Neural cell (in vitro differentiated cells): ENCODE measurements at regions not wholly inside any gene's neighbourhood (a gene's known extent, or its start where the extent isn't known, plus 50 kb on each side); places are given as distances from the start of the nearest gene placed in this dataset.

ENCODE experiments used
- H2AFZ ChIP-seq: fragments of 200-600, 300-800 bp; sonication (generic), shearing (Covaris generic); 2 replicates; pipeline ENCODE4 v1.6.0; 2014; ENCODE audit warnings: low read depth, mild to moderate bottlenecking, antibody characterized with exemption, low read length, moderate library complexity
- H3F3A ChIP-seq: fragments of 200-600 bp; shearing (Covaris generic); 2 replicates; pipeline ENCODE4 v1.6.1; 2016; ENCODE audit warnings: mild to moderate bottlenecking, moderate library complexity, mixed read lengths, antibody characterized with exemption, low read length; ENCODE audit not compliant: insufficient read depth, poor library complexity, severe bottlenecking
- H3K27ac ChIP-seq: fragments of 200-600, 300-800 bp; sonication (generic), shearing (Covaris generic); 2 replicates; pipeline ENCODE4 v1.5.1; 2014; ENCODE audit warnings: mild to moderate bottlenecking, low read length, moderate library complexity
- H3K27me3 ChIP-seq: fragments of 300-800, 200-600 bp; sonication (generic), shearing (Covaris generic); 2 replicates; pipeline ENCODE4 v1.6.0; 2014; ENCODE audit warnings: mild to moderate bottlenecking, low read depth, low read length, moderate library complexity; ENCODE audit not compliant: insufficient read depth
- H3K36me3 ChIP-seq: fragments of 300-800, 200-600 bp; sonication (generic), shearing (Covaris generic); 2 replicates; pipeline ENCODE4 v1.5.1; 2014; ENCODE audit warnings: mild to moderate bottlenecking, antibody characterized with exemption, low read length, moderate library complexity; ENCODE audit not compliant: insufficient read depth
- H3K4me2 ChIP-seq: fragments of 300-800, 200-600 bp; sonication (generic), shearing (Covaris generic); 2 replicates; pipeline ENCODE4 v1.6.0; 2014; ENCODE audit warnings: mild to moderate bottlenecking, low read length
- H3K4me3 ChIP-seq: fragments of 300-800, 200-600 bp; sonication (generic), shearing (Covaris generic); 2 replicates; pipeline ENCODE4 v1.5.1; 2014; ENCODE audit warnings: mild to moderate bottlenecking, low read length, moderate library complexity
- H3K79me2 ChIP-seq: fragments of 200-600 bp; shearing (Covaris generic); replicated peaks from 2 replicates; pipeline ENCODE4 v1.6.0; 2014; ENCODE audit warnings: mild to moderate bottlenecking, low read length, moderate library complexity; ENCODE audit not compliant: insufficient read depth
- H3K9ac ChIP-seq: fragments of 300-800, 200-600 bp; sonication (generic), shearing (Covaris generic); 2 replicates; pipeline ENCODE4 v1.6.1; 2016; ENCODE audit warnings: mild to moderate bottlenecking, low read length, mixed read lengths
- H3K9me2 ChIP-seq: fragments of 200-600 bp; shearing (Covaris generic); 2 replicates; pipeline ENCODE4 v1.6.1; 2016; ENCODE audit warnings: mild to moderate bottlenecking, low read length, mixed read lengths; ENCODE audit not compliant: insufficient read depth
- H3K9me3 ChIP-seq: fragments of 200-600, 300-800 bp; sonication (generic), shearing (Covaris generic); 2 replicates; pipeline ENCODE4 v1.6.1; 2016; ENCODE audit warnings: mild to moderate bottlenecking, mixed run types, low read length, moderate library complexity, mixed read lengths
- H4K20me1 ChIP-seq: fragments of 200-600 bp; shearing (Covaris generic); 2 replicates; pipeline ENCODE4 v1.6.1; 2016; ENCODE audit warnings: mild to moderate bottlenecking, mixed run types; ENCODE audit not compliant: insufficient read depth
- CTCF ChIP-seq: fragments of 450-650 bp; IDR thresholded peaks from 2 replicates; pipeline ENCODE4 v1.5.1; 2014; ENCODE audit warnings: antibody characterized with exemption, mild to moderate bottlenecking, moderate library complexity; ENCODE audit not compliant: poor library complexity, severe bottlenecking
- EP300 ChIP-seq: fragments of 450-650 bp; conservative IDR thresholded peaks from 2 replicates; pipeline ENCODE4 v1.6.1; 2014; ENCODE audit warnings: antibody characterized with exemption, mild to moderate bottlenecking, moderate library complexity; ENCODE audit not compliant: poor library complexity, severe bottlenecking
- EZH2 ChIP-seq: fragments of 200-600, 300-800 bp; shearing (Covaris generic), sonication (generic); IDR thresholded peaks from 2 replicates; pipeline ENCODE4 v1.6.1; 2014; ENCODE audit warnings: antibody characterized with exemption, low read length, borderline replicate concordance, mild to moderate bottlenecking; ENCODE audit not compliant: insufficient read depth, poor library complexity, severe bottlenecking
- MXI1 ChIP-seq: fragments of 450-650 bp; conservative IDR thresholded peaks from 2 replicates; pipeline ENCODE4 v1.6.1; 2014; ENCODE audit warnings: antibody characterized with exemption, mild to moderate bottlenecking; ENCODE audit not compliant: poor library complexity, severe bottlenecking
- POLR2AphosphoS5 ChIP-seq: IDR thresholded peaks from 2 replicates; pipeline ENCODE4 v1.6.1; 2012
- RAD21 ChIP-seq: fragments of 450-650 bp; conservative IDR thresholded peaks from 2 replicates; pipeline ENCODE4 v1.6.1; 2014; ENCODE audit warnings: antibody characterized with exemption, mild to moderate bottlenecking, moderate library complexity
- REST ChIP-seq: IDR thresholded peaks from 2 replicates; pipeline ENCODE4 v1.6.1; 2012; ENCODE audit warnings: borderline replicate concordance
- SMC3 ChIP-seq: fragments of 450-650 bp; conservative IDR thresholded peaks from 2 replicates; pipeline ENCODE4 v1.6.1; 2014; ENCODE audit warnings: antibody characterized with exemption, mild to moderate bottlenecking, moderate library complexity; ENCODE audit not compliant: poor library complexity
- TAF1 ChIP-seq: IDR thresholded peaks from 2 replicates; pipeline ENCODE4 v1.6.1; 2012; ENCODE audit warnings: low read depth

- no peak overlapping the region for H3K9ac ChIP-seq
- no peak overlapping the region for H3K4me2 ChIP-seq
- TF ChIP-seq POLR2AphosphoS5 (no peak), EZH2 (no peak), REST (no peak), RAD21 (no peak), MXI1 (no peak), SMC3 (no peak), CTCF (no peak), TAF1 (no peak), EP300 (no peak)
- H2AFZ ChIP-seq: no peak overlapping the region
- H3K9me3 ChIP-seq: no peaks in the 10 kb centered on the region
- H4K20me1 ChIP-seq: no peaks in the 10 kb centered on the region
- no peaks in the 10 kb centered on the region for H3K36me3 ChIP-seq
- no peaks in the 10 kb centered on the region for H3F3A ChIP-seq
- H3K9me2 ChIP-seq: no peaks in the 10 kb centered on the region
- H3K79me2 ChIP-seq: no peaks in the 10 kb centered on the region
- no peaks in the 10 kb centered on the region for H3K27me3 ChIP-seq
- H3K27ac ChIP-seq: no peak overlapping the region
- H3K4me3 ChIP-seq: no peak overlapping the region
Observed at GRCh38 chrX:120755066-120755846, 120.4 kb downstream of the CT47B1 start.

GRCh38 chrX:120753413-120754251 is 122.0 kb downstream of the CT47B1 start:
- H3K4me2 ChIP-seq: no peak overlapping the region
- no peak overlapping the region for H2AFZ ChIP-seq
- no peak overlapping the region for H3K4me3 ChIP-seq
- no peaks in the 10 kb centered on the region for H3K27me3 ChIP-seq
- H3K36me3 ChIP-seq: no peaks in the 10 kb centered on the region
- TF ChIP-seq CTCF: no peak
- TF ChIP-seq TAF1: no peak
- no peak for TF ChIP-seq MXI1
- no peak for TF ChIP-seq REST
- no peak for TF ChIP-seq POLR2AphosphoS5
- TF ChIP-seq RAD21: no peak
- TF ChIP-seq EZH2: no peak
- no peak for TF ChIP-seq EP300
- TF ChIP-seq SMC3: no peak
- H3K9ac ChIP-seq: no peak overlapping the region
- no peaks in the 10 kb centered on the region for H3F3A ChIP-seq
- no peak overlapping the region for H3K27ac ChIP-seq
- H3K79me2 ChIP-seq: no peaks in the 10 kb centered on the region
- H3K9me3 ChIP-seq: no peaks in the 10 kb centered on the region
- H4K20me1 ChIP-seq: no peaks in the 10 kb centered on the region
- no peaks in the 10 kb centered on the region for H3K9me2 ChIP-seq
